K562 (cell line): ENCODE measurements at regions not wholly inside any gene's neighbourhood (a gene's known extent, or its start where the extent isn't known, plus 50 kb on each side); places are given as distances from the start of the nearest gene placed in this dataset.

Experiments
- BCOR ChIP-seq: fragments of 450-650 bp; IDR thresholded peaks from 2 replicates; pipeline ENCODE4 v1.6.1; 2016
- BHLHE40 ChIP-seq: IDR thresholded peaks from 2 replicates; pipeline ENCODE4 v1.6.1; 2011; ENCODE audit warnings: low read length, improper control_type of control experiment
- CC2D1A ChIP-seq: fragments of 450-650 bp; IDR thresholded peaks from 2 replicates; pipeline ENCODE4 v1.6.1; 2017; ENCODE audit warnings: mild to moderate bottlenecking
- ETV1 ChIP-seq: fragments of 450-650 bp; conservative IDR thresholded peaks from 2 replicates; pipeline ENCODE4 v1.6.1; 2016; ENCODE audit warnings: missing genetic modification characterization, control low read depth, low read depth, missing compliant biosample characterization
- FOXK1 ChIP-seq: sonication (generic); formaldehyde crosslinking; IDR thresholded peaks from 2 replicates; pipeline ENCODE4 v1.8.0; 2022; ENCODE audit warnings: missing genetic modification reagents, mild to moderate bottlenecking, borderline replicate concordance
- FUS ChIP-seq: fragments of 200-400 bp; formaldehyde crosslinking; optimal IDR thresholded peaks from 2 replicates; pipeline ENCODE3; 2017; ENCODE audit warnings: low read depth, low read length
- GATA2 ChIP-seq: sonication (generic); formaldehyde crosslinking; IDR thresholded peaks from 2 replicates; pipeline ENCODE4 v1.4.0; 2020; ENCODE audit warnings: mild to moderate bottlenecking, missing genetic modification reagents
- GTF2A2 ChIP-seq: IDR thresholded peaks from 2 replicates; pipeline ENCODE4 v1.6.1; 2016; ENCODE audit warnings: mild to moderate bottlenecking, missing genetic modification characterization, missing compliant biosample characterization
- MBD2 ChIP-seq: sonication (generic); IDR thresholded peaks from 2 replicates; pipeline ENCODE4 v1.6.1; 2016; ENCODE audit warnings: low read depth, borderline replicate concordance
- MCM2 ChIP-seq: fragments of 450-650 bp; IDR thresholded peaks from 2 replicates; pipeline ENCODE4 v1.6.1; 2017; ENCODE audit warnings: low read depth, mild to moderate bottlenecking
- MCM3 ChIP-seq: fragments of 450-650 bp; IDR thresholded peaks from 2 replicates; pipeline ENCODE4 v1.6.1; 2016
- MTF1 ChIP-seq: fragments of 250-450 bp; sonication (Bioruptor Pico); IDR thresholded peaks from 2 replicates; pipeline ENCODE4 v1.9.0; 2021; ENCODE audit warnings: moderate library complexity, mild to moderate bottlenecking, inconsistent platforms, borderline replicate concordance
- MYNN ChIP-seq, 2 experiments: sonication (generic); formaldehyde crosslinking in 1 of 2; IDR thresholded peaks; 2 replicates each; pipeline versions ENCODE4 v1.5.0 to v1.6.1; 2016 to 2020; ENCODE audit warnings: antibody characterized with exemption in 1 of 2, missing genetic modification reagents in 1 of 2
- NONO ChIP-seq, 2 experiments: fragments of 200-400 bp in 1 of 2; fragments of 450-650 bp in 1 of 2; formaldehyde crosslinking in 1 of 2; IDR thresholded peaks; 2 replicates each; pipeline ENCODE4 v1.6.1; 2017; ENCODE audit warnings: low read depth in 2 of 2, mild to moderate bottlenecking in 2 of 2, moderate library complexity in 2 of 2, low read length in 1 of 2
- PML ChIP-seq: IDR thresholded peaks from 2 replicates; pipeline ENCODE4 v1.6.1; 2012; ENCODE audit warnings: low read length, inconsistent platforms
- POLR2AphosphoS2 ChIP-seq: IDR thresholded peaks from 2 replicates; pipeline ENCODE4 v1.6.1; 2012; ENCODE audit warnings: low read length, improper control_type of control experiment
- POLR2G ChIP-seq: fragments of 200-400 bp; formaldehyde crosslinking; IDR thresholded peaks from 2 replicates; pipeline ENCODE4 v1.6.1; 2017; ENCODE audit warnings: low read depth, mild to moderate bottlenecking, antibody characterized with exemption, low read length, moderate library complexity
- PRMT5 ChIP-seq: sonication (generic); formaldehyde crosslinking; IDR thresholded peaks from 2 replicates; pipeline ENCODE4 v1.5.0; 2020; ENCODE audit warnings: missing genetic modification reagents
- RHOXF2B ChIP-seq: fragments of 250-450 bp; sonication (Bioruptor Pico); conservative IDR thresholded peaks from 2 replicates; pipeline ENCODE4 v1.5.1; 2021
- SAFB ChIP-seq: fragments of 200-400 bp; formaldehyde crosslinking; IDR thresholded peaks from 2 replicates; pipeline ENCODE4 v1.6.1; 2017; ENCODE audit warnings: low read depth, low read length, borderline replicate concordance
- SMARCC2 ChIP-seq: fragments of 450-650 bp; IDR thresholded peaks from 2 replicates; pipeline ENCODE4 v1.6.1; 2017; ENCODE audit warnings: antibody characterized with exemption, moderate library complexity, mild to moderate bottlenecking, low read depth
- SMC3 ChIP-seq: conservative IDR thresholded peaks from 2 replicates; pipeline ENCODE4 v1.6.1; 2011; ENCODE audit warnings: low read depth, low read length, improper control_type of control experiment; ENCODE audit not compliant: insufficient read depth
- SRSF1 ChIP-seq: fragments of 200-400 bp; formaldehyde crosslinking; IDR thresholded peaks from 2 replicates; pipeline ENCODE4 v1.6.1; 2017; ENCODE audit warnings: mild to moderate bottlenecking, low read depth, low read length, moderate library complexity
- TAL1 ChIP-seq: fragments of 450-650 bp; IDR thresholded peaks from 2 replicates; pipeline ENCODE4 v1.6.1; 2016; ENCODE audit warnings: mild to moderate bottlenecking
- ZNF12 ChIP-seq: sonication (generic); formaldehyde crosslinking; IDR thresholded peaks from 2 replicates; pipeline ENCODE4 v1.4.0; 2020; ENCODE audit warnings: mild to moderate bottlenecking, missing genetic modification reagents
- ZNF551 ChIP-seq: fragments of 250-450 bp; sonication (Bioruptor Pico); IDR thresholded peaks from 2 replicates; pipeline ENCODE4 v1.5.0; 2021; ENCODE audit warnings: mild to moderate bottlenecking, moderate library complexity
- TF ChIP-seq, protein P1 (sequence below), 2 experiments: IDR thresholded peaks; 2 replicates each; pipeline ENCODE4 v1.6.1; 2012; ENCODE audit warnings: improper control_type of control experiment in 2 of 2, low read depth in 2 of 2, low read length in 2 of 2, borderline replicate concordance in 1 of 2
- TF ChIP-seq, protein P2 (sequence below): sonication (generic); formaldehyde crosslinking; IDR thresholded peaks from 2 replicates; pipeline ENCODE4 v1.8.1; 2023; ENCODE audit warnings: mild to moderate bottlenecking, missing genetic modification reagents

DNA sequence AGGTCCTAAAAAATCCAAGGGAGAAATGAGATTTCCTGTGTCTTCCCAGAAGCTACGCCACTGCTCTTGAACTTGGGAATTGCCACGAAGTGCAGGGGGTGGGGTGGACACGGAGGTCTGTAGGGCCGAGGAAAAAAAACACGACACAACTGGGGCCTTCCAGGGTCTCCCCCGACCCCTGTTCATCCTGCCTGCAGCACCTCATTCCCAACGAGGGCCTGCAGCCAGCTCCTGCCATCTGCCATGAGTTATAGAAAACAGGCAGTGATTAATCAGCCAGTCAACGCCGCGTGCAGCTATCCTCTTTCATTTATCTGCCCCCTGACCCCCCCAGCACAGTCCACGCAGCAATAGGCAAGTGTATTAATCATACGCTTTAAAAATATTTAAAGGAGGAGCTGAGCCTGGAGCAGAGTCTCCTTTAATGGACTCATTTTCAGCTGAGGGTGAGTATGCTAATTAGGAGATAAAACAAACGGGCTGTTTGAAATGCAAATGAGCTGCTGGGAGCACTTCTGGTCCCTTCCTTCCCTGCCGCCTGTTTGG is 209.9 kb downstream of the TFCP2L1 start (continued):
- TF ChIP-seq, protein P1, sequence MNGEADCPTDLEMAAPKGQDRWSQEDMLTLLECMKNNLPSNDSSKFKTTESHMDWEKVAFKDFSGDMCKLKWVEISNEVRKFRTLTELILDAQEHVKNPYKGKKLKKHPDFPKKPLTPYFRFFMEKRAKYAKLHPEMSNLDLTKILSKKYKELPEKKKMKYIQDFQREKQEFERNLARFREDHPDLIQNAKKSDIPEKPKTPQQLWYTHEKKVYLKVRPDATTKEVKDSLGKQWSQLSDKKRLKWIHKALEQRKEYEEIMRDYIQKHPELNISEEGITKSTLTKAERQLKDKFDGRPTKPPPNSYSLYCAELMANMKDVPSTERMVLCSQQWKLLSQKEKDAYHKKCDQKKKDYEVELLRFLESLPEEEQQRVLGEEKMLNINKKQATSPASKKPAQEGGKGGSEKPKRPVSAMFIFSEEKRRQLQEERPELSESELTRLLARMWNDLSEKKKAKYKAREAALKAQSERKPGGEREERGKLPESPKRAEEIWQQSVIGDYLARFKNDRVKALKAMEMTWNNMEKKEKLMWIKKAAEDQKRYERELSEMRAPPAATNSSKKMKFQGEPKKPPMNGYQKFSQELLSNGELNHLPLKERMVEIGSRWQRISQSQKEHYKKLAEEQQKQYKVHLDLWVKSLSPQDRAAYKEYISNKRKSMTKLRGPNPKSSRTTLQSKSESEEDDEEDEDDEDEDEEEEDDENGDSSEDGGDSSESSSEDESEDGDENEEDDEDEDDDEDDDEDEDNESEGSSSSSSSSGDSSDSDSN (IDR thresholded peaks at IDR 0.05; ENCODE audit: borderline replicate concordance in 1 of 2, low read depth in 2 of 2, low read length in 2 of 2), result no peak
- TF ChIP-seq SAFB (peak; percentile 62; the same call in 1 of the 2 replicates), PRMT5 (CRISPR knock-in tag) (no peak), FOXK1 (CRISPR knock-in tag) (peak; percentile 97), BCOR (0 out of 2 replicates have a peak, but pooled peaks have one; percentile 19), ETV1 (tag) (0 out of 2 replicates have a peak, but pooled peaks have one; percentile 14), MCM2 (no peak), ZNF551 (CRISPR knock-in tag) (peak; percentile 94), SMARCC2 (no peak), GATA2 (CRISPR knock-in tag) (no peak), TAL1 (no peak), BHLHE40 (peak; percentile 86), GTF2A2 (tag) (peak; percentile 92), MCM3 (no peak), SRSF1 (no peak), MTF1 (CRISPR knock-in tag) (no peak), MYNN (IDR thresholded peaks at IDR 0.05) (peak; percentile 86; the same call in 1 of the 2 replicates), MYNN (CRISPR knock-in tag; IDR thresholded peaks at IDR 0.05) (no peak), FUS (peak; percentile 31), POLR2G (peak; percentile 94), MBD2 (peak; percentile 96), RHOXF2B (CRISPR knock-in tag) (peak; percentile 94), ZNF12 (CRISPR knock-in tag) (no peak), POLR2AphosphoS2 (peak; percentile 97), SMC3 (0 out of 2 replicates have a peak, but pooled peaks have one; percentile 20), NONO (IDR thresholded peaks at IDR 0.05; ENCODE audit: low read depth in 2 of 2, low read length in 1 of 2) (peak; percentile 95 to 97), CC2D1A (peak; percentile 27; the same call in 1 of the 2 replicates), PML (peak; percentile 100)
- TF ChIP-seq, protein P2, sequence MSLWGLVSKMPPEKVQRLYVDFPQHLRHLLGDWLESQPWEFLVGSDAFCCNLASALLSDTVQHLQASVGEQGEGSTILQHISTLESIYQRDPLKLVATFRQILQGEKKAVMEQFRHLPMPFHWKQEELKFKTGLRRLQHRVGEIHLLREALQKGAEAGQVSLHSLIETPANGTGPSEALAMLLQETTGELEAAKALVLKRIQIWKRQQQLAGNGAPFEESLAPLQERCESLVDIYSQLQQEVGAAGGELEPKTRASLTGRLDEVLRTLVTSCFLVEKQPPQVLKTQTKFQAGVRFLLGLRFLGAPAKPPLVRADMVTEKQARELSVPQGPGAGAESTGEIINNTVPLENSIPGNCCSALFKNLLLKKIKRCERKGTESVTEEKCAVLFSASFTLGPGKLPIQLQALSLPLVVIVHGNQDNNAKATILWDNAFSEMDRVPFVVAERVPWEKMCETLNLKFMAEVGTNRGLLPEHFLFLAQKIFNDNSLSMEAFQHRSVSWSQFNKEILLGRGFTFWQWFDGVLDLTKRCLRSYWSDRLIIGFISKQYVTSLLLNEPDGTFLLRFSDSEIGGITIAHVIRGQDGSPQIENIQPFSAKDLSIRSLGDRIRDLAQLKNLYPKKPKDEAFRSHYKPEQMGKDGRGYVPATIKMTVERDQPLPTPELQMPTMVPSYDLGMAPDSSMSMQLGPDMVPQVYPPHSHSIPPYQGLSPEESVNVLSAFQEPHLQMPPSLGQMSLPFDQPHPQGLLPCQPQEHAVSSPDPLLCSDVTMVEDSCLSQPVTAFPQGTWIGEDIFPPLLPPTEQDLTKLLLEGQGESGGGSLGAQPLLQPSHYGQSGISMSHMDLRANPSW (CRISPR knock-in tag), result no peak
